ENCODE measurements at regions not wholly inside any gene's neighbourhood (a gene's known extent, or its start where the extent isn't known, plus 50 kb on each side); places are given as distances from the start of the nearest gene placed in this dataset.
A peak's percentile ranks its signal among the peaks of the same experiment; 100 is the strongest.

DNA sequence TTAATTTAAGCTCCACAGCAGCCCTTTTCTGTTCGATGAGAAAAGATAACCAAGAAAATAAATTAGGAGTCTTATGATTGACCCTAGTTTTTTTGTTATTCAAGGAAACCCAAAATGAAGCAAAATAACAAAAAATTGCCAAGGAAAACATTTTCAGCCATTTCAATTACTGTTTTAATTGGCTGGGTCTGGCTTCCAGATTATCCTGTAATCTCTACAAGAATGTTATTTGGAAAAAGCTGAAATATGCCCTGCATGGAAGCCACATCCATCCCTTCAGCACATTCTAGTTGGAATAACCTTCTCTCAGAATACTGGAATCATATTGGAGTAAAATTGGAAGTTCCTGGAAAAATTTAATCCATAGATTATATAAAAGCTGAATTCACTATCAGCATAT is 191.1 kb upstream of the CCN2 start:
- DNase-seq (ENCODE audit: low read depth) = no peak

DNA sequence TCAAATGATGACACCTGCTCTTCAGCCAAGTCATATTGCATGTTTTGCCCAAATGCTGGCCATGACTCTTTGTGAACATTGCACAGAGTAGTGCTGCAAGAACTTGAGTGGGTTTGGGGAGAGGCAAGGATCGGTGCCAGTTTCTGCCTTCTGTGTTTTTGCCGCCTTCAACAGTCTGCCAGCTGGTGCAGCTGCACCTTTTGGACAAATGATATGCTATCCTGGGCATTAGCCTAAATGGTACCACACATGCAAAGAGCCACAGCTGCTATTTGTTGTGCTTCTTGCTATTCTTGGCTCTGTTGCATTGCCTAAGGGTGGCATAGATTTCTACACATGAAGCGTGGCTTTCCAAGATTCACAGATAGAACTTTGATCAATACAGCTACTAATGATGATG is 189.0 kb upstream of the CCN2 start:
- no peak for DNase-seq (ENCODE audit: low read depth)

DNA sequence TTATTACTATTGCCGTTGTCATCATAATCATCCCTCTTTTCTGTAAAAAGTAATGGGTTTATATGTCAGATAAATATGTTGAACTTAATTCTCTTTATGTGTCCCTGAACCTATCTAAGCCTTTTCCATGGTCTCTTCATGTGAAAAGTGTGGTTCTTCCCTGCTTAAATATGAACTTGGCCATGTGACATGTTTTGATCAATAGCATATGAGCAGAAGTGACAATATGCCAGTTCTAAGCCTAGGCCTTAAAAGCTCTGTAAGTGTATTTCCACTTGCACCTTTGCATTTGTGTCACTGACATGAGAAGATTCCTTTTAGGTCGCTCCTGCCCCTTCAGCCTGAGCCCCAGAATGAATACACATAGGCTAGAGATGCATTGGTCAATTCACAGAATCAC is 188.4 kb upstream of the CCN2 start:
- DNase-seq (ENCODE audit: low read depth) = no peak

DNA sequence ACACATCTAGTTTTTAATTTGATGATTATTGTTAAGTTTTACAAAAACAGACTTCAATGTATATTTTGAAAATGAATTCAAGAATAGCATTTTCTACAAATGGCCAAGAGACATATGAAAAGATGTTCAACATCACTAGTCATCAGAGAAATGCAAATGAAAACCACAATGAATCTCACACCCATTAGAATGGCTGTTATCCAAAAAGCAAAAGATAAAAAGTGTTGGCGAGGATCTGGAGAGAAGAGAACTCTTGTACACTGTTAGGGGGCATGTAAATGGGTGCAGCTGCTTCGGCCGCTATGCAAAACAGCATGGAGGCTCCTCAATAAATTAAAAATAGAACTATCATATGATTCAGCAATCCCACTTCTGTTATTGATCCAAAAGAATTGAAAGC is 185.8 kb upstream of the CCN2 start:
- no peak for DNase-seq (ENCODE audit: low read depth)

DNA sequence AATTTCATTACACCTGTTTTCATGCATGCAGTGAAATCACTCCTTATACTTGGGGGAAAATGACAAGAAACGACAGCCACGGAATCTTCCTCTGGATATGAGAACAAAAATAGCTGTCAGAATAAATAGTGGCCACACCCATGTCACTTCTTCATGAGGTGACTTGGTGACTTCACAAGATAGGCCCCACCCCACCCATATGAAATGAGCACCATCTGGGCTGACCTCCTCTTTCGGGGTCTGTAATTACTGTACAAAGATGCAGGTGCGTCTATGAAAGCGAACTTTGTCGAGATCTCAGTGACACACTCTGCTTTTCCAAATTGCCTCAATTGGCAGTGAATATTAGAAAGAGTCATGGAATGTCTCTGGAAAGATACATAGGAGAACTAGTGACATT is 184.2 kb upstream of the CCN2 start:
- DNase-seq (ENCODE audit: low read depth) = no peak

DNA sequence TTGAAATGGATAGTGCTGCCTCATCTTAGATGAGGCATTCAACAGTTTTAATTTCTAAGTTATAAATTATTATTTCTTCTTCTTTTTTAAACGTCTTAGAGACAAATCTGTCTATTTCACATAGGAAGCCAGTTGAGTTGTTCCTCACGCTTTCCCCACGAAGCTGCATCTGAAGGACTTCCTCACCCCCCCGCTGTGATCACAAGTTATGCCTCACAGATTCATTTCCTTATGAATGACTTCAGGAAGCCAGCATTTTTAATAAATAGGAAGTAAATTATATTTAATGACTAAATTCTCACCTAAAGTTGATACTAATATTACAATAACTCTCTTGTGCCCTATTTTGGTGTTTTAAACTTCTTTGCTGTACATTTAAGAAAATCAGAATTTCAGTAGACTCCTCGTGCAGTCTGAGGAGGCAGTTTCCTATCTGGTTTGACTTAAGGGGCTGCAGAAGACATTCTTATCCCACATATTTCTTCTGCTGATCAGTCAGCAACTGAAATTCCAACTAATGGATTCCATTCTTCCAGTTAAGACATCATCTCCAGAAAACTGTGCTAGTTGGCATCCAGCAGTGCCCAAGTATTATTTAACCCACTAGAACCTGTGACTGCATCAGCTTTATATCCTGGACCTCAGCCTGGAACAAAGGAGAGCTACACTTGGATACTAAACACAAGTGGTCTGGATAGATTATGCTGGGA is 182.7 kb upstream of the CCN2 start:
- DNase-seq (ENCODE audit: low read depth) = peak; percentile 15

DNA sequence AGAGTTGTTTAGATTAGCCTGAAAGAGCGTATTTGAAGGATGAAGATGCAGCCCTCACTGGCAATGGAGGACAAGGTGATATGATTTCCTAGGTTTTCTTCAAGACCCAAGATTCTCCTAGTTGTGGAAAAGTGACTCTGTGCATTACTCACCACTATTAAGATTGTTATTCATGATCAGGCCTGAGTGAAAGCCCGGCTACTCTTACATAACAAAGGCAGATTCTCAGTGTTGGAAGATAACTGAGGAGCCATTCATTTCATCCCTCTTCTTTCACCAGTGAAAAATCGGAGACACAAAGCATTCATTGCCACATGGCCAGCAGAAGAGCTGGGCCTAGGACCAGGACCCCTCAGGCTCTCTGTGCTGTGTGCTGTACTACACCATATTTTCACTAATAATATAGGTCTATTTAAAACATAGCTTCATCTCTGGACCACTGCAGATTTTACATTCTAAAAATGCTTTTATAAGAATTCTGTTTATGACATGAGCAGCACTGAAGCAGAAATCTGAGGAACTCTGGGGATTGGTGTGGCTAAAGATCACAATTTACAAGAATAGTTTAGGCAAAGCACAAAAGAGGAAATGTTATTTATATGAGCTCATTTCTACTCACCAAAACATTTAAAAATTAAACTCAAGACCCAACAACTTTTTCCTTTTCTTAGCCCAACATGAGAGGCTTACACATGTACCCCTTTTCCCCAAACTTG is 181.9 kb upstream of the CCN2 start:
- peak; percentile 81 for DNase-seq (ENCODE audit: low read depth)

DNA sequence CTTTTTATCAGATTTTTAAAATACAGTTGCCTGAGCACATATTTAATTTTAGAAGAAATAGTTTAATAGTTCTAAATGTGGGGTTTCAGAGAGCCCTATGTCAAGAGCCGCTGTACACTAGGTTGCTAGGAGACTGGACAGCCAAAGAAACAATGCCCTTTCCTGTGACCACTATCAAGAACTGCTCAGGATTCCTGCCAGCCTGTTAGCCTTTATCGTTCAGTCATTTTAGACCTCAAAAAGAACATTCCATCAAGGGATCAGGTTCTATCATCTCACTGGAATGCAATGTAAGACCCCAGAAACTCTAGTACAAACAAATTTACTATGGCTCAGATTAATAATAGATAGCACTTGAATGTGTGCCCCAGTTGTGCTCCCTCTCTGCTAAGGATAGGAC is 181.2 kb upstream of the CCN2 start:
- DNase-seq (ENCODE audit: low read depth) = peak; percentile 54

DNA sequence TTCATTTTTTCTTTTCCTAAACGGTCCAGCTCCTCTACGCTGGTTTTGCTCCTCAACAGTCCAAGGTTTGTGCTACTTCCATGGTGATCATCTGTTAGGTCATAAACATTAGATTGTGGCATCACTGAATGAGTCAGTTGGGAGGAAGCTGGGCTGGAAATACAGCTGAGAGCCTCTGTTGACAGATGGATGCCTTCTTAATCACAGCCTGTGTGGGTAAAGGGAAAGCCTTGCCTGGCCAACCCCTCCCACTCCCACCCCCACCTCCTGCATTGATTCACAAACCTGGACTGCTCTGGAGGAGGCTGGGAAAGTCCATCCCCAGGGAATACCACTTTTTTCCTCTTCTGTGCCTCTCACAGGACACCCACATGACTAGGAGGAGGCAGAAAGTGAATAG is 180.6 kb upstream of the CCN2 start:
- peak; percentile 97 for DNase-seq (ENCODE audit: low read depth)

DNA sequence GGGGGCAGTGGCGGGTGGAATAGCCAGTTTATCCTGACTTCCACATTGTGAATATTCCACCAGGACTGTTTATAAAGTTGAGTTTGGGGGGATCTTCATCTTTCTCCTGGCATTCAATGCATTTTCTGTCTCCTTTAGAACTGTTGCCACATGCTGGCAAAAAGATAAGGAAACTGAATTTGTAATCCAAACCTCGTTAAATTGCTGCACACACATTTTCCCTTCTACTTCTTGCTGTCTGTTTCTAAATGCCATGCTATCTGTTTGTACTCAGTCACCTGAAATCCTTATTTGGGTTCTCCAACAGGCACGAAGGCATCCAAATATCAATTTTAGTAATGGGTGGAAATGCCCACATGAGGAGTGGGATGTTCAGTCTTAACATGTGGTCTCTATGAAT is 180.2 kb upstream of the CCN2 start:
- peak; percentile 19 for DNase-seq (ENCODE audit: low read depth)

DNA sequence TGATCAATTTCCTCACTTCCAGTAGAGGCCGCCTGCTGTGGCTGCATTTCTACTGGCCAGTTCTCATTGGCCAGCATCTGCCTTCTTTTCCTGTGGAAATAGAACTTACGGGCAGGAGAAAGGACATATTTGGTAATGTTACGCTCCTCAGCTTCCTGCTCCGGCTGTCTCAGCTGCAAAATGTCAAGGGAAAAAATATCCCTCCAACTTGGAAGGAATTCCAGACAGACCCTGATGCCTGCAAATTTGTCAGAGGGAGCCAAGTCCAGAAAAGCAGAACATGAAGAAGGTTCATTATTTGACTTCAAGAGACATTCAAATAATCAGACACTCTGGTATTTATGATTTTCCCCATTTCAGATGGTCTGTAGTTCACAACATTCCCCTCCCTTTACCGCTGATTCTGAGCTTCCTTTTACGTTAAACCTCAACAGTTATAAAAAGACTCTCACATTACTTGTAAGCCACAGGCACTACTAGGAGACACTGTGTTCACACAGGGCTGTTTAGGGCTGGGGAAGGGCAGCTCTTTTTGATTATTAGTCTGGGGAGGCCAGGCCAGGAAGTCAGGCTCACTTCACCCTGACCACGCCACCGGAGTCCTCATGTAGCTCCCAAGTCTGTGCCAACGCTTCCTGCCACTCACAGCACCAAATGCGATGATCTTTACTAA is 179.6 kb upstream of the CCN2 start:
- peak; percentile 30 for DNase-seq (ENCODE audit: low read depth)

DNA sequence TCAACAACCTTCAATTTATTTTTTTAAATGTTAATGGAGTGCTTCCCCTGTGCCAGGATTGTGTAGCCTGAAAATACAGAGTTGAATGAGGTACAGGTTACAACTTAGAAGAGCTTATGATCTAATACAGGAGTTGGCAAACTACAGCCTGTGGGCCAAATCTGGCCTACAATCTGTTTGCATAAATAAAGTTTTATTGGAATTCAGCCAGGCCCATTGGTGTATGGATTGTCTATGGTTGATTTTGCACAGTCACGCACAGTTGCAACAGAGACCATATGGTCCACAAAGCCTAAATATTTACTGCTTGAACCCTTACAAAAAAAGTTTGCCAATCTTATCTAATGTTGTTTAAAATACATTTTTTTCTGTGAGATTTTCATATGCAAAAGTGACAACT is 177.3 kb upstream of the CCN2 start:
- DNase-seq (ENCODE audit: low read depth) = no peak

DNA sequence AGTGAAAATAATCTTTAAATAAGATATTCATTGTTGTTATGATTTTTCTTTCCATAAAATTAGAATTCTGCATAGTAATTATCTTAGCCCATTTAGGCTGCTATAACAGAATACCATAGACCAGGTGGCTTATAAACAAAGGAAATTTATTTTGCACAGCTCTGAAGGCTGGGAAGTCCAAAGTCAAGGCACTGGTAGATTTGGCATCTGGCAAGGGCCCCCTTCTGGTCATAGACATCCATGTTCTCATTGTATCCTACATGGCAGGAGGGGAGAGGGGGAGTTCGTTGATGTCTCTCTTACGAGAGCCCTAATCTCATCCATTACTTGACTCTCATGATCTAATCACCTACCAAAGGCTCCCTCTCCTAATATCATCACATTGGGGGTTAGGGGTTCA is 175.0 kb upstream of the CCN2 start:
- DNase-seq (ENCODE audit: low read depth) = peak; percentile 17

DNA sequence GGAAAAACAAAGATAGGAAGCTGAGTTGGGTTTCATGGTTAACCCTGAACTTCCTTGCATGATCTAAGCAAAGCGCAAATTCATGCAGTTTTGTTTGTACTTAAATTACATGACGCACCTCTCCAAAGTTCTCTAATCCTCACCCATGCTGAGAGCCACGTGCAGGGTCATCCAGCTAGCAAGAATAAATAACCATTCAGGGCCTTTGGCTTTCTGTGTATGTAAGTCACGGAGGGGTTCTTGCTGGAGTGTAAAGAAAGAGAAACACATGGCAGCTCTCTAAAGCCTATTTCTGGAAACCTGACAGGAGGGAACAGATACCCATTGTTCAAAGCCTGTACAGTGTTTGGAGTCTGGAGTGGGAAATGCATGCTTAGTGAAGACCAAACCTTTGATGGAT is 171.7 kb upstream of the CCN2 start:
- no peak for DNase-seq (ENCODE audit: low read depth)

DNA sequence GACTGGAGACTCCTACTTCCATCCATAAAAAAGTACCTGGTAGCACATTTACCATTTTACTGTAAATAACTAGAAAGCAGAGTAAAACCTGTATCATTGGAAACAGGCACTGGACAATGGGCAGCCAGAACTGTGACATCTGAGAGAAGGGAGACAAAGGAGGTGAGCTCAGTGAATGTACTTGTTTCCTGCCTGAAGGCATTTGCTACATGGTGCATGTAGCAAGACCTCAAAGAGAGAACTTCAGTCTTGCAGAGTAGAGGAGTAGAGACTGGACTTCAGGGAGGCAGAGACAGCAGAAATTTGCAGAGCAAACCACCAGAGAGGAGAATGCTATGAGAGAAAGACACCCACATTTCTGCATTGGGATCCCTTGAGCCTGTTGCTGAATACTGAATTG is 171.0 kb upstream of the CCN2 start:
- DNase-seq (ENCODE audit: low read depth) = no peak

DNA sequence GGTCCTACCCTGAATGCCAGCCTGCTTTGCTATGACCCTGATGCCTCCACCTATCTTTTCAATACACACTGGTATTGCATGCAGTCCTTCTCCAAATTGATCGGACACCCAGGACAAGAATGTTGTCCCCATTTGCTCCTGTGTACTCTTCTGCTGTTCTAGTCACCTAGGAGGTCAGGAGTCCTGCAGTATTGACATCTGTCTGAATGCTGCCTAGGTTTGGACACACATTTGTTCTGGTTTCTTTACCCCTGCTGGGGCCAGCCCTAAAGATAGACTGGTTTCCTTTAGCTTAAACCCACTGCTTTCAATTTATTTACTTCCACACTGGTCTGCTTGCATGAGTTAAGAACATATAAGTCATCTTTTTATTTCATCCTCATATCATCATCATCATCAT is 167.0 kb upstream of the CCN2 start:
- no peak for DNase-seq (ENCODE audit: low read depth)

DNA sequence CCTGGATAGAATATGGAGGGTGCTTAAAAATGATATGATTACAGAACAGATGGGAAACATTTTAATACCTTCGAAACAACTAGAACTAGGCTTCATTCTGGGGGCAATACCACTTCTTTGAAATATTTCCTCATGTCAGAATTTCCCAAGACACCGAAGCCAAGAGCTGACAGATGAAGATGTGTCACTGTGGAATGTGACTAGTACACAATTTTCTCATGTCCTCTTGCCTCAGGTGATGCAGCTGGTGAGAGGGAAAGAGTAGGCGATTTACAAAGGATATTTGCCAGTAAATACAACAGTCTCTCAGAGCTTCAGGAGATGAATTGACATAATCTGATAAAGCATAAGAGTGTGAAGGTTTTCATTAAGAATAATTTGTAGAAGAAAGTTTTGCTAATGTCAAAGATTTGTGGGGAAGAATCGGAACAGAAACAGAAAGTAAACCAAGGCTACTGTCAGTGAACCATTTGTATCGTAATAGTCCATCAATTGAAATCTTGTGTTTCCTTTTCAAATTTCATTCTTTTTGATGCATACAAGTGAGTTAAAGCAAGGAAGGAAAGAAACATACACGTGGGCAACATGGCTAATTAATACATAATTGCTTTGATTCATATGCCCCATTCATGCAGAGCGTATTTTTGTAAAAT is 164.7 kb upstream of the CCN2 start:
- DNase-seq (ENCODE audit: low read depth) = peak; percentile 41

DNA sequence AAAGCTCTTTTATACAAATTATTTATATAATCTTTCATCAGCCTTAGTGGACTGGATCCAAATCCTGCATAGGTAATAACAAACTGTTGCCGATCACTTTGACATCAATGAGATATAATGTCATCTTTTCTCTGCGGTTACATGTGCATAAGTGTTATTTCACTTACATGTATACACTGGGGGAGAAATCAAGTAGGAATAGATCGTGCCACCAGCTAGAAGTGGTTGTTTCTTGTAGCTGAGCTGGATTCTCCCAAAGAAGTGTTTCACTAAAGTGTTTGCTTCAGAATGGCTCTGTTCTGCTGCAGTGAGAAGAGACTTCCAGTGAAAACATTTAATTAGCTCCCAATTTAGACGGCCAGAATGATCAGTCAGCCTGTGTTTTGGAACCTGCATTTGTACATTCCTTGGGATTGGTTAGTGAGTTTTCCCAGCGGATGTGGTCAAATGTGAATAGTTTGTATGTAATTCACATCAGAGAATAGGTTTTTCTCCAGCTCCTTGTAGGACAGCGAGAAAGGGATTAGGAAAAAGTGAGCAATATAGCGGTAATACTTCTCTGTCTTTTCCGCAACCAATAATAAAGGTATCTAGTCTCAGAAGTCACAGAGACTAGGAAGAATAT is 163.1 kb upstream of the CCN2 start:
- DNase-seq (ENCODE audit: low read depth) = no peak

DNA sequence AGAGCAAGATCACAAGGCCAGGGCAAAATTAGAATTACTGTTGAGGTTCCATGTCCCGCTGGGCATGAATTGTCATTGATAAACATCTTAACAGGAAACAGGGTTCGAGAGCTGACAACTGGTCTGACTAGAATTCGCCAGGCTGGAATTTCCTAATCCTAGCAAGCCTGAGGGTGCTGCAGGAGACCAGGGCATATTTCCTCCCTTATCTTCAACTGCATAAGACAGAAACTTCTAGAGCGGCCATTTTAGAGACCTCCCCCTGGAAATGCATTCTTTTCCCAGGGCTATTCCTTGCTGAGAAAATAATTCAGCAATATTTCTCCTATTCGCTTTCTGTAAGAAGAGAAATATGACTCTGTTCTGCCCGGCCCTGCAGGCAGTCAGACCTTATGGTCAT is 158.6 kb upstream of the CCN2 start:
- peak; percentile 18 for DNase-seq (ENCODE audit: low read depth)

DNA sequence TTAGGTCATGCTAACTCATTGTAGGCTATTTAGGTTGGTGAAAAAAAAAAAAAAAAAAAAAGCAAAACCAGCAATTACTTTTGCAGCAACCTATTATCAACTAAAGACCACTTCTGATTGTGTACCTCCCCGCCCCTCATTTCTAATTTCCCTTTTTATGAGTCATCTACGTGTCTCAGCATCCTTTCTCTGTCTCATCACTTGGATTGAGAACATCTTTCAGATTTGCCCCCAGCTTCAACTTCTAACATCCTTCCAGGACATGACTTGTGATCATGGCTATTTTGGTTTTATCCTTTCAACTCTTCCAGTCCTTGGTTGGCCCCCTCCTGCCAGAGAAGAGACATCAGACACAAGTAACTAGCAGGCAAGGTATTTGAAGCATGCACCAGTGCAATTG is 156.7 kb upstream of the CCN2 start:
- peak; percentile 41 for DNase-seq (ENCODE audit: low read depth)

DNA sequence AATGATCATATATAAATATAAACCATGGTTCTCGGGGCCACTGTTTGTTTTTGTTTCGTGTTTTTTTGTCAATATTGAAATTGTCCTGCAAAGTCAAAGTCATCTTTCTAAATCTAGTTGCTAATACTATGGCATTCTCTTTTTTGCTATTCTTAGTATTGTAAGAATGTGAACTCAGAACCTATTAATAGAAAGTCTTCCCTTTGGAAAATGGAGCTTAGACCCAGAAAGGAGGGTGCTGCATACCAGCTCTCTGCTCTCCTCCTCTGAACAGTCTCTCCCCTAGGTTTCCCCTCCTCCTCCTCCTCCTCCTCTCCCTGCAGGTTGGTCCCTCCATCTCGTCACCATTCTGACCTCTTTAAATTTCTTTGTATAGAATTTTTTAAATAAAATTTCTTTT is 150.4 kb upstream of the CCN2 start:
- DNase-seq (ENCODE audit: low read depth) = no peak

DNA sequence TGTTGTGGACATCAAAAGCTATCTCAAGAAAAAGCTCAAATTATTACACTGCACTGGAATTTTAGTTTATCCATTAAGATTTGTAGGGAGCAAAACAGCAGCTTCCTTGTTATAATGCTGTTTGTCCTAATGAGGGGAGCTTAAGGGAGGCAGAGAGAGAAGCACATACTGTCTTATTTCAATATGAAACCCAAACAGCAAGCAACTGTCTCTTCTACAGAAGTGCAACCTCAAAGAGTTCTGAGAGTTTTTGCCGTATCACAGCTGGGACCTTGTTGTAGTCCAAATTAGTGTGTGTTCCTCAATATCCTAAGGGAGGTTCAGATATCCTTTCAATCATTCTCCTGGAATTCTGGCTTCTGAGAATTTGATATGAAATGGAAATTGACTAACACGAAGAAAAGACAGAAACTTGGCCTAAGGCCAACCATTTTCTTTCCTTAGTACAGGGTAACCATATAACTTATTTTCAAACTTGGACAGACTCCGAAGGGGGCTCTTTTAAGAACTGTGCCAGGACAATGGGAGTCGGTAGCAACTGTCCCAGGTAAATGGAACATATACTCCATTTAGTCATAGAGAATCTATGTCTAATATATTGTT is 149.3 kb upstream of the CCN2 start:
- no peak for DNase-seq (ENCODE audit: low read depth)

Measured in ELR (cell line).